Activated naive CD8-positive, alpha-beta T cell treated with anti-CD3 and anti-CD28 coated beads, Interleukin-2, amount 50 U/mL, for 24 hours (primary cell): ENCODE measurements at regions not wholly inside any gene's neighbourhood (a gene's known extent, or its start where the extent isn't known, plus 50 kb on each side); places are given as distances from the start of the nearest gene placed in this dataset.
"Not testable (repeated sequence)": the region's sequence is repeated elsewhere in the genome, so short reads cannot be mapped to it uniquely, and the experiment has no call there.

Experiments
- ATAC-seq: fragments of 150-1000 bp; cut with Tn5 transposase; one replicate; pipeline ENCODE4 v1.10.0; 2021
- DNase-seq: peaks from one replicate; pipeline ENCODE4 v3.0.0; 2021
- H3K27ac Mint-ChIP-seq: one replicate; pipeline ENCODE4 v1.8.0; 2021; ENCODE audit warnings: mild to moderate bottlenecking, mixed read lengths
- H3K27me3 Mint-ChIP-seq: one replicate; pipeline ENCODE4 v1.8.0; 2021; ENCODE audit warnings: mixed read lengths
- H3K36me3 Mint-ChIP-seq: one replicate; pipeline ENCODE4 v1.8.0; 2021; ENCODE audit warnings: low read depth, mixed read lengths
- H3K4me1 Mint-ChIP-seq: one replicate; pipeline ENCODE4 v1.8.0; 2021; ENCODE audit warnings: mixed read lengths
- H3K4me3 Mint-ChIP-seq: one replicate; pipeline ENCODE4 v1.8.0; 2021; ENCODE audit warnings: mild to moderate bottlenecking, moderate library complexity, mixed read lengths
- H3K9me3 Mint-ChIP-seq: one replicate; pipeline ENCODE4 v1.8.0; 2021; ENCODE audit warnings: mixed read lengths

DNA sequence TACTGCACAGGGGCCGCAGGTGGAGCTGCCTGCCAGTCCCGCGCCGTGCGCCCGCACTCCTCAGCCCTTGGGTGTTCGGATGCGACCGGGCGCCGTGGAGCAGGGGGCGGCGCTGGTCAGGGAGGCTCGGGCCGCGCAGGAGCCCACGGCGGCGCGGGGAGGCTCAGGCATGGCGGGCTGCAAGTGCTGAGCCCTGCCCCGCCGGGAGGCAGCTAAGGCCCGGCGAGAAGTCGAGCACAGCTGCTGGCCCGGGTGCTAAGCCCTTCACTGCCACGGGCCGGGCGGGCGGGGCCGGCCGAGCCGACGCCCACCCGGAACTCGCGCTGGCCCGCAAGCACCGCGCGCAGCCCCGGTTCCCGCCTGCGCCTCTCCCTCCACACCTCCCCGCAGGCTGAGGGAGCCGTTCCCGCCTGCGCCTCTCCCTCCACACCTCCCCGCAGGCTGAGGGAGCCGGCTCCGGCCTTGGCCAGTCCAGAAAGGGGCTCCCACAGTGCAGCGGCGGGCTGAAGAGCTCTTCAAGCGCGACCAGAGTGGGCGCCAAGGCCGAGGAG, 653.7 kb downstream of the NR2F2 start:
- H3K27me3 Mint-ChIP-seq, H3K4me3 Mint-ChIP-seq, ATAC-seq, H3K36me3 Mint-ChIP-seq, DNase-seq, H3K4me1 Mint-ChIP-seq, H3K27ac Mint-ChIP-seq: not testable (repeated sequence)
- peaks cover 24% of the 10 kb centered on the region for H3K9me3 Mint-ChIP-seq

DNA sequence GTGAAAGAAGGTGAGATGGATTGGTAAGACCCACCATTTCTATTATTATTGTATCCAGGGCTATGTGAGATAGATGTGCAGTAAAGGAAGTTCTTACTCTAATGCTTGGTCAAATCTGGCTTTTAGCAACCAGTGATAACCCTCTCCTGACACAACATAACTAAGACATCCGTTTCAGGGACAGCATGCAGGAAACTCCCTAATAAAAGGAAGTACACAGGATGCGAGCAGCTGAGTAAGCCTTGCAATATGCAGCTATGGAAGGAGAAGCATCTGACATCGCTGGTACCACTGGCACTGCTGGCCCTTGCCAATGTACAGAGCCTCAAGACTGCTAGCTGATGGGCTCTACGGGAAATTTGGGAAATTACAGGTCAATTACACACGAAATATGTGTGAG, 662.3 kb downstream of the NR2F2 start:
- Mint-ChIP-seq H3K4me1 (no peaks in the 10 kb centered on the region), H3K27me3 (no peaks in the 10 kb centered on the region), H3K36me3 (no peaks in the 10 kb centered on the region), H3K9me3 (peaks cover 25% of the 10 kb centered on the region), H3K27ac (no peak overlapping the region), H3K4me3 (no peak overlapping the region)
- ATAC-seq (no peak), DNase-seq (no peak)

DNA sequence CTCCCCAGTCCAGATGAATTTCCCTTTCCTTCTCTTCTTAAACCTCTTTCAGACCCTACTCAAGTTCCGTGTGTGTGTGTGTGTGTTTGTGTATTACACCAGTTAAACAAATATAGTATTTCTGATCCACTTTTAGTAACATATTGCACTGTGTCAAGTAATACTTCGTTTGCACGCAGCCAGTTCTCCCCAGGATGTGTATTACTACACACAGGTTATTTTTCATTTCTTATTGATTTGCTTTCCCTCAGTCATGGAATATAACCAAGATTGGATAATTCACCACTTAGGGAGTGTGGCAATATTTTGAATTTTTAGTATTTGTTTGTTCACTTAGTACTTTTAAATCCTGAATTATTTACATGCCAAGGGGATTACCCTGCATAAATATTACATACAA, 667.0 kb downstream of the NR2F2 start:
- Mint-ChIP-seq H3K36me3 (no peaks in the 10 kb centered on the region), H3K27me3 (no peaks in the 10 kb centered on the region), H3K4me1 (no peaks in the 10 kb centered on the region), H3K27ac (no peak overlapping the region), H3K9me3 (peaks cover 13% of the 10 kb centered on the region), H3K4me3 (no peak overlapping the region)
- no peak for ATAC-seq
- no peak for DNase-seq

DNA sequence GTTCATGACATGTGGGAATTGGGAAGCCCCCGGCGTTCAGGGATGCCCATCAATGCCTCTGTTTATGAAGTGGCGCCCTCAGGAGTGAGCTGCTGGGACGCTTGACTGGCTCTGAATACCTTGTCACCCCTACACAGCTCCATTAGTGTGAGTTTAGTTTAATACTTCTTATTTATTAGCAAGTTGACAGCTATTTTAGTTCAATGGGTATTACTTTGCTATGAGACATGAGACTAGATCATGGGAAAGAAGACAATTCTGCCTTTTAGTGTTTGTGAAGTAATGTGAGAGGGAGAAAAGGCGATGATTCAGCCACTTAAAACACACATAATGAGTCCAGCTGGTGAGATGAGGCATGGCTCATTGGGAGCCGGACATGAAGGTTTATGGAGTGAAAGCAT, 678.5 kb downstream of the NR2F2 start:
- Mint-ChIP-seq H3K36me3 (no peaks in the 10 kb centered on the region), H3K4me1 (no peaks in the 10 kb centered on the region), H3K4me3 (no peak overlapping the region), H3K27ac (no peak overlapping the region), H3K9me3 (peaks cover 9% of the 10 kb centered on the region), H3K27me3 (no peaks in the 10 kb centered on the region)
- no peak for ATAC-seq
- DNase-seq = no peak

DNA sequence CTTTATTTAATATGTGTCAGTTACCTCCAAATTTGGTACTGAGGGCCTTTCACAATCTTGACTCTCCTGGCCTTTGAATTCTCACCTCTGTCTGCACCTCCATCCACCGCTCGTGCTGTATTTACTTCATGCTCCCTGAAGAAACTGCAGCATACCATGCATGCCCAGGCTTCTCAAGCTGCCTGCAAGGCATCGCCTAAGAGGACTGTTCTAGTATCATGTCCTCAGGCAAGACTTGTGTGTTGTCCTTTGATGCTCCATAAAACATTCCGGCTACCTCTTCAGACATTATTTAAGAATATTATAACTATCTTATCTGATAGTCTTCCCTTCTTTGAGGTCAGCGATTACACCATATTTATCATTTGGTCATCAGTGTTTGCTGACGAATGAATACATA, 682.5 kb downstream of the NR2F2 start:
- H3K9me3 Mint-ChIP-seq = peaks cover 10% of the 10 kb centered on the region
- ATAC-seq = no peak
- no peak overlapping the region for H3K27ac Mint-ChIP-seq
- H3K4me1 Mint-ChIP-seq = no peaks in the 10 kb centered on the region
- no peaks in the 10 kb centered on the region for H3K36me3 Mint-ChIP-seq
- H3K27me3 Mint-ChIP-seq = no peaks in the 10 kb centered on the region
- DNase-seq = no peak
- H3K4me3 Mint-ChIP-seq = no peak overlapping the region

DNA sequence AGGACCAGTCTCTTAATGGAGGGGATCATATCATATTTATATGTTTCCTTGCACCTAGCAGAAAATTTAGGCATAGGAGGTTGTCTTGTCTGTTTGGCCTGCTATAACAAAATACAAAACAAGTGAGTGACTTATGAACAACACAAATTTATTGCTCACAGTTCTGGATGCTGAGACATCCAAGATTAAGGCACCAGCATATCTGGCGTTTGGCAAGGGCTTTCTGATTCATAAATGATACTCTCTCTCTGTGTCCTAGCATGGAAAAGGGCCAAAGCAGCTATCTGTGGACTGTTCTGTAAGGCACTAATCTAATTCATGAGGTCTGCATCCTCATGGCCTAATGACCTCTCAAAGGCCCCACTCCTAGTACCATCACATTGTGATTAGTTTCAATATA, 683.0 kb downstream of the NR2F2 start:
- ATAC-seq (no peak), DNase-seq (no peak)
- Mint-ChIP-seq H3K4me1 (no peaks in the 10 kb centered on the region), H3K36me3 (no peaks in the 10 kb centered on the region), H3K4me3 (no peak overlapping the region), H3K27me3 (no peaks in the 10 kb centered on the region), H3K9me3 (peaks cover 10% of the 10 kb centered on the region), H3K27ac (no peak overlapping the region)

DNA sequence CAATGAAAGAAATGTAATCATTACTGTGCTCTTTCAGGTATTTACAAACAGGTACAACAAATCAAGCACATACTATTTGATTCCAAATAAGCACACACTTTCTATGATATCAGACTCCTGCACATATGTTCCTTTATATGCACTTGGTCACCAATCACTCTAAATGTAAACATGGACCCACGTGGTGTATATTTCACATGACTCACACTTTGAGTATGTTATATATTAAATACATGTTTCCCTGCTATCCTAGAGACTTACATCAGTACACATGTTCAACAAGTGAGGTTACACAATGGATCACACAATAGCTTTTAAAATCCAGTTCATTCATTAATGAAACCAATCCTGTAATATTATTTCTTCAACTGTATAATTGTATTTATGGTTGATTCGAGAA, 683.5 kb downstream of the NR2F2 start:
- no peak overlapping the region for H3K4me3 Mint-ChIP-seq
- H3K27me3 Mint-ChIP-seq = no peaks in the 10 kb centered on the region
- ATAC-seq (no peak), DNase-seq (no peak)
- no peak overlapping the region for H3K27ac Mint-ChIP-seq
- H3K36me3 Mint-ChIP-seq = no peaks in the 10 kb centered on the region
- H3K4me1 Mint-ChIP-seq = no peaks in the 10 kb centered on the region
- H3K9me3 Mint-ChIP-seq = peaks cover 11% of the 10 kb centered on the region

DNA sequence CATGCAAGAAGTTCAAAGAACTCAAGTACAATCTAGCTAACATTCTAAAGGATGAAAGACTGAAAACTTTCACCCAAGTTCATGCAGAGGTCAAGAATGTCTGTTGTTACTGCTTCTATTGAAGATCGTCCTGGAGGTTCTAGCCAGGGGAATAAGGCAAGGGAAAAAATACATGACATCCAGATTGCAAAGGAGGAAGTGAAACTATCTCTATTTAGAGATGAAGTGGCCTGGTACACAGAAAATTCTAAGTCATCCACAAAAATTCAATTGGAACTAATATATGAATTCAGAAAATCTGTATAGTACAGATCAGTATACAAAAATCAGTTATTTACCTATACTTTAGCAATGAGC, 693.0 kb downstream of the NR2F2 start:
- H3K27me3 Mint-ChIP-seq = no peaks in the 10 kb centered on the region
- ATAC-seq = no peak
- H3K9me3 Mint-ChIP-seq = peaks cover 15% of the 10 kb centered on the region
- H3K4me1 Mint-ChIP-seq = no peaks in the 10 kb centered on the region
- H3K4me3 Mint-ChIP-seq = no peak overlapping the region
- H3K36me3 Mint-ChIP-seq = no peaks in the 10 kb centered on the region
- DNase-seq = no peak
- H3K27ac Mint-ChIP-seq = no peak overlapping the region

DNA sequence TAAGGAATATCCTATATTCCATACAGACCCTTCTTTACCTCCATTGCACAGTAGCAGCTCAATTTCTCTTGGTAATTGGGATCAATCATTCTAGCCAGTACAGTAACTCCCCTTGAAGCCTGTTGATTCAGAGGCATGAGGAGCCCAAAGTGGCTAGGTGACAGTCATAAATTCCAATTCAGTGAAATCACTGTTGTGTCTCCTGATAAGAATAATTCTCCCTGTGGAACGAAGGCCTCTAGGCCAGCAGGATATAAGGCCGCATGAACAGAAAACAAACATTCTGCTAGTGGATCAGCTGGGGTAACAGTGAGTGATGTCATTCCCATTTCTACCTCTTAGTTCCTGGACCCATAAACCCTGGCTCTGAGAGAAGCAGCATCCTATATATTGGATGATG, 696.3 kb downstream of the NR2F2 start:
- no peak for ATAC-seq
- H3K4me1 Mint-ChIP-seq = no peaks in the 10 kb centered on the region

DNA sequence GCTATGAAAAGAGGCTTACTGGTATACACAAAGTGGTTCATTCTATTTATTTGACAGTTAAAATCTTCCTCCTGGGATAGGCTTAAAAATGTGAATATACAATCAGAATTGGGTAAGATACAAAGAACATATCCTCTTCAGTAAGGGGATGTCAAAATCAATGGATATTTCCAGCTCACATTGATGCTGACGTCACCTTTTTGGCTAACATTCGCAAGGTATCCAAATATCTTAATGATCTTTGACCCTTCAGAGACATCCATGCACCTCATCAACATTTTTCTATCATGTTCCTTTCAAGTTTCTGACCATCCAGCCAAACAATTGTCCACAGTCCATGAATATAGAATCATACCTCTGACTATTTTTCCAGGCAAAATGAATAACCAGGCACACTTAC, 697.3 kb downstream of the NR2F2 start:
- Mint-ChIP-seq H3K36me3 (no peaks in the 10 kb centered on the region), H3K27ac (no peak overlapping the region), H3K4me1 (no peaks in the 10 kb centered on the region), H3K4me3 (no peak overlapping the region), H3K27me3 (no peaks in the 10 kb centered on the region), H3K9me3 (peaks cover 28% of the 10 kb centered on the region)
- ATAC-seq = no peak
- DNase-seq = no peak

More for the DNA sequence above, 696.3 kb downstream of the NR2F2 start:
- Mint-ChIP-seq H3K27me3 (no peaks in the 10 kb centered on the region), H3K36me3 (no peaks in the 10 kb centered on the region), H3K27ac (no peak overlapping the region), H3K4me3 (no peak overlapping the region), H3K9me3 (peaks cover 26% of the 10 kb centered on the region)
- DNase-seq = no peak

DNA sequence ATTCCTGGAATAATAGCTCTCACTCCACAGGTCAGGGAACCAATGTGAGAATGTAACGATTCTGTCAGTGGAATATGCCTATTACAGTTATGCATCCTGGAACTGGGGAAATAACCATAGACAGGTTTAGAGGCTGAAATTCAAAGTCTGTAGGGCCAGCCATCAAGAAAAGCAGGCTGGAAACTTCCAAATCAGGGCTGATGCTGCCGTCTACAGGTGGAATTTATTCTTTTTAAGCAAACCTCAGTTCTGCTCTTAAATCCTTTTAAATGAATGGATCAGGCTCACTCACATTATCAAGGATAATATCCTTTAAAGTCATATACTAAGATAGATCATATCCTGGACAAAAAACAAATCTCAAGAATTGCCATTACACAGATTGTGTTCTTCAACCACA, 699.8 kb downstream of the NR2F2 start:
- peaks cover 28% of the 10 kb centered on the region for H3K9me3 Mint-ChIP-seq
- H3K27me3 Mint-ChIP-seq = no peaks in the 10 kb centered on the region
- H3K27ac Mint-ChIP-seq = no peak overlapping the region
- H3K4me3 Mint-ChIP-seq = no peak overlapping the region
- H3K4me1 Mint-ChIP-seq = no peaks in the 10 kb centered on the region
- H3K36me3 Mint-ChIP-seq = no peaks in the 10 kb centered on the region
- no peak for ATAC-seq
- DNase-seq = no peak

DNA sequence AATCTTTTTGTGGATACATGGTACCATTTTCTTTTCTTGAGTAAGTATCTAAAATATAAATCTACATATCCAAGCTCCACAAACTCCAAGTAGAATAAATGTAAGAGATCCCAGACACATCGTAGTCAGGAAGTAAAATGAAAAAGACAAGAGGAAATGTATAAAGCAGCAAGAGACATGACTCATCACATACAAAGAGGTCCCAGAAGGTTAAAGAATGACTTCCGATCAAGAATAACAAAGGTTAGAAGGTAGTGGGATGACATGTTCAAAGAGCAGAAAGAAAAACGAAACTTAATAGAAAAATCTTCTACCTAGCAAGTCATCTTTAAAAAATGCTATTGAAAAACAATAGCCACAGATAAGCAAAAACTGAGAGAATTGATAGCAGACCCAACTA, 705.8 kb downstream of the NR2F2 start:
- no peaks in the 10 kb centered on the region for H3K36me3 Mint-ChIP-seq
- no peak overlapping the region for H3K27ac Mint-ChIP-seq
- H3K4me3 Mint-ChIP-seq = no peak overlapping the region
- ATAC-seq (no peak), DNase-seq (no peak)
- no peaks in the 10 kb centered on the region for H3K27me3 Mint-ChIP-seq
- H3K4me1 Mint-ChIP-seq = no peaks in the 10 kb centered on the region
- peaks cover 11% of the 10 kb centered on the region for H3K9me3 Mint-ChIP-seq

DNA sequence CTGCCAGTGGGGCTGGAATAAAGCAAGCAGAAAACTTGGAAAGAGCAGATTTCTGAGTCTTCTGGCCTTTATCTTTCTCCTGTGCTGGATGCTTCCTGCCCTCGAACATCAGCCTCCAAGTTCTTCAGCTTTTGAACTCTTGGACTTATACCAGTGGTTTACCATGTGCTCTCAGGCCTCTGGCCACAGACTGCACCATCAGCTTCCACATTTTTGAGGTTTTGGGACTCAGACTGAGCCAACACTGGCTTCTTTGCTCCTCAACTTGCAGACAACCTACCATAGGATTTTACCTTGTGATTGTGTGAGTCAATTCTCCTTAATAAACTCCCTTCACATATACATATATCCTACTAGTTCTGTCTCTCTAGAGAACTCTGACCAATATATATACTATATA, 706.6 kb downstream of the NR2F2 start:
- Mint-ChIP-seq H3K27ac (no peak overlapping the region), H3K27me3 (no peaks in the 10 kb centered on the region), H3K4me3 (no peak overlapping the region), H3K4me1 (no peaks in the 10 kb centered on the region), H3K36me3 (no peaks in the 10 kb centered on the region), H3K9me3 (peaks cover 6% of the 10 kb centered on the region)
- no peak for DNase-seq
- ATAC-seq = no peak

DNA sequence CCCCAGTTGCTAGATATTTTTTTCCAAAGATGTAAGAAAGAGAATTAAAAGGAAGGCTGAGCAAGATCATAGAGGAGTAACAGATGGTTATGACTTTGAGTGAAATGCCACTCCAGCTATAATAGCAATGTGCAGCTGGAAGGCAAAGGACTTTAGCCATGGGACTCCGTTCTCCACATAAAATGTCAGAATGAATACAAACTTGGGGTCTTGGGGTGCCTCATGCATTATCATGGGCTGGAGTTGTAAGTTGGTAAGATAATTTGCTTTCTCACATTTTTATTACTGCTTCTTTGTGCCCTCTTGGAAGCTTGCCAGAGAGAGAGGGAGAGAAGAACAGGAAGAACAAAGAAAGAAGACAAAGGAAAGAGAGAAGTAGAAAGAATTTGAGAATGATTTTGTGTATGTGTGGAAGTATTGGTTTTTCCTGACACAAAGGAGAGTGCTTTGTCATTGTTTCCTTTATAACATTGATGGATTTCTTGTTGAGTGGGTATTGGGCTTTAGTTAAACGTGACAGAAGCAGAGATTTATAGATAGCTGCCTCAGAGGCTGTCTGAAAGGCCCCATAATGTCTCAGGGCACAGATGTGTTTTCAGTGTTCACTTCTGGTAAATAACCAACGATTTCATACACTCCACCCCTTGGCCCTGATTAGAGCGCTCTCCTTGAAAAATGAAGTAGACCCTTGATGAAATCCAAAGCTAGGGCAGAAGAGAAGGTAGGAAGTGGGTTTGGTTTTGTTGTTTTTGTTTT, 715.3 kb downstream of the NR2F2 start:
- Mint-ChIP-seq H3K27ac (no peak overlapping the region), H3K4me3 (no peak overlapping the region), H3K27me3 (no peaks in the 10 kb centered on the region), H3K9me3 (peaks cover 9% of the 10 kb centered on the region), H3K36me3 (no peaks in the 10 kb centered on the region), H3K4me1 (no peaks in the 10 kb centered on the region)
- DNase-seq (no peak), ATAC-seq (no peak)

DNA sequence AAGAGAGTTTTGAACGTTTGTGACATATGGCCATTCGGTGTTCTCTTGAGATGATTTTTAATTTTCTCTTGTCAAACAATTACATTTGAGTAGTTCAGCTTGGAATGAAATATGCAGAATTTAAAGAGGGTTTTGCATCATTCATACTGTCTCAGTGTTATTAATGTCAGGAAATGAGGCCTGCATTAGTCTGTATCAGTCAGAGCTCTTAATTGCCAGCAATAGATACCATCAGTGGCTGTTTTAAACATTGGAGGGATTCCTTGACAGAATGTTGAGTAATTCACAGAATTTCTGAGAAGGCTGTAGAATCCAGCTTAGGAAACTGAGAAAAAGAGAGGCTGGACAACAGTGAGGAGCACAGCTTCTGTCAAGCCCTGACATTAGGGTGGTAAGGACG, 722.0 kb downstream of the NR2F2 start:
- Mint-ChIP-seq H3K36me3 (no peaks in the 10 kb centered on the region), H3K4me3 (no peak overlapping the region), H3K4me1 (no peaks in the 10 kb centered on the region), H3K9me3 (peaks cover 4% of the 10 kb centered on the region), H3K27me3 (no peaks in the 10 kb centered on the region), H3K27ac (no peak overlapping the region)
- DNase-seq (no peak), ATAC-seq (no peak)

DNA sequence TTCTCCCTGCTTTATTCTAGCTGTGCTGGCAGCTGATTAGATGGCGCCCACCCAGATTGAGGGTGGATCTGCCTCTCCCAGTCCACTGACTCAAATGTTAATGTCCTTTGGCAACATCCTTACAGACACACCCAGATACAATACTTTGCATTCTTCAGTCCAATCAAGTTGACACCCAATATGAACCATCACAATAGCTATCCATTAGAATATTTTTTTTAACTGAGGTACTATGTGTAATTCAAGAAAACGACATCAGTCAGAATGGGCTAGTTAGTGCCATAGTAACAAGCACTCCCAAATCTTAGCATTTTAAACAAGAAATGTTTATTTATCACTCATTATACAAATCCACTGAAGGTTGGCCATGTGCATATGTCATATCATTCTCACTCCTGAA, 723.1 kb downstream of the NR2F2 start:
- H3K4me3 Mint-ChIP-seq = no peak overlapping the region
- H3K9me3 Mint-ChIP-seq = peaks cover 4% of the 10 kb centered on the region
- H3K27ac Mint-ChIP-seq = no peak overlapping the region
- ATAC-seq = no peak
- H3K36me3 Mint-ChIP-seq = no peaks in the 10 kb centered on the region
- no peaks in the 10 kb centered on the region for H3K27me3 Mint-ChIP-seq
- no peak for DNase-seq
- H3K4me1 Mint-ChIP-seq = no peaks in the 10 kb centered on the region
